Ishikawa (cell line): ENCODE measurements at regions not wholly inside any gene's neighbourhood (a gene's known extent, or its start where the extent isn't known, plus 50 kb on each side); places are given as distances from the start of the nearest gene placed in this dataset.

Source experiments
- CEBPB ChIP-seq: IDR thresholded peaks from 2 replicates; pipeline ENCODE4 v1.6.1; 2012
- CREB1 ChIP-seq: IDR thresholded peaks from 2 replicates; pipeline ENCODE4 v1.6.1; 2012; ENCODE audit warnings: low read depth
- EGR1 ChIP-seq: IDR thresholded peaks from 2 replicates; pipeline ENCODE4 v1.6.1; 2012
- EP300 ChIP-seq: IDR thresholded peaks from 2 replicates; pipeline ENCODE4 v1.6.1; 2012; ENCODE audit warnings: borderline replicate concordance
- FOXM1 ChIP-seq: IDR thresholded peaks from 2 replicates; pipeline ENCODE4 v1.6.1; 2012; ENCODE audit warnings: low read depth, borderline replicate concordance
- MAX ChIP-seq: IDR thresholded peaks from 2 replicates; pipeline ENCODE4 v1.6.1; 2012
- NFIC ChIP-seq: IDR thresholded peaks from 2 replicates; pipeline ENCODE4 v1.6.1; 2012
- RAD21 ChIP-seq: IDR thresholded peaks from 2 replicates; pipeline ENCODE4 v1.6.1; 2012; ENCODE audit warnings: low read depth
- REST ChIP-seq: IDR thresholded peaks from 2 replicates; pipeline ENCODE4 v1.6.1; 2012; ENCODE audit warnings: low read depth, mild to moderate bottlenecking
- TAF1 ChIP-seq: IDR thresholded peaks from 2 replicates; pipeline ENCODE4 v1.6.1; 2012; ENCODE audit warnings: low read depth, mild to moderate bottlenecking
- TCF12 ChIP-seq: IDR thresholded peaks from 2 replicates; pipeline ENCODE4 v1.6.1; 2012; ENCODE audit warnings: low read depth
- TEAD4 ChIP-seq: IDR thresholded peaks from 2 replicates; pipeline ENCODE4 v1.6.1; 2012
- USF1 ChIP-seq: IDR thresholded peaks from 2 replicates; pipeline ENCODE4 v1.6.1; 2012
- YY1 ChIP-seq: IDR thresholded peaks from 2 replicates; pipeline ENCODE4 v1.6.1; 2012; ENCODE audit warnings: low read depth
- ZBTB7A ChIP-seq: IDR thresholded peaks from 2 replicates; pipeline ENCODE4 v1.6.1; 2012; ENCODE audit warnings: low read depth

GRCh38 chrX:15960237-15960636 lies 105.6 kb upstream of the AP1S2 start:
- no peak for TF ChIP-seq TEAD4
- TF ChIP-seq EGR1, result no peak

GRCh38 chrX:15956681-15957080 lies 102.1 kb upstream of the AP1S2 start:
- TF ChIP-seq TAF1 (no peak), REST (no peak), NFIC (no peak), FOXM1 (no peak), MAX (no peak), YY1 (no peak), RAD21 (no peak), TCF12 (no peak), TEAD4 (no peak), CREB1 (no peak), EP300 (no peak), USF1 (no peak), CEBPB (no peak), ZBTB7A (no peak)

GRCh38 chrX:15953801-15954200 lies 99.2 kb upstream of the AP1S2 start:
- TF ChIP-seq EGR1 (no peak), REST (no peak), ZBTB7A (no peak), TCF12 (no peak), CREB1 (no peak), EP300 (no peak), RAD21 (no peak), MAX (no peak), TAF1 (no peak), CEBPB (no peak), FOXM1 (no peak), NFIC (no peak), TEAD4 (no peak), USF1 (no peak), YY1 (no peak)

GRCh38 chrX:15952212-15952611 lies 97.6 kb upstream of the AP1S2 start:
- no peak for TF ChIP-seq ZBTB7A
- TF ChIP-seq CREB1, result no peak
- TF ChIP-seq EP300, result no peak
- no peak for TF ChIP-seq REST
- no peak for TF ChIP-seq FOXM1
- TF ChIP-seq USF1, result no peak
- TF ChIP-seq MAX, result no peak
- TF ChIP-seq CEBPB, result no peak
- no peak for TF ChIP-seq YY1
- TF ChIP-seq TCF12, result no peak
- no peak for TF ChIP-seq EGR1
- TF ChIP-seq TAF1, result no peak
- no peak for TF ChIP-seq TEAD4
- no peak for TF ChIP-seq NFIC
- TF ChIP-seq RAD21, result no peak
